ENCODE measurements at regions not wholly inside any gene's neighbourhood (a gene's known extent, or its start where the extent isn't known, plus 50 kb on each side); places are given as distances from the start of the nearest gene placed in this dataset.

GRCh38 chr20:10978713-10979112 is 304.9 kb upstream of the JAG1 start:
- TF ChIP-seq EZH2phosphoT487 (IDR thresholded peaks at IDR 0.05; ENCODE audit: low read depth) (no peak), CTCF (IDR thresholded peaks at IDR 0.05; ENCODE audit: low read depth, low read length) (no peak)

Measured in OCI-LY3 (cell line).